H1 (cell line): ENCODE measurements at regions not wholly inside any gene's neighbourhood (a gene's known extent, or its start where the extent isn't known, plus 50 kb on each side); places are given as distances from the start of the nearest gene placed in this dataset.

Experiments
- EGR1 ChIP-seq: IDR thresholded peaks from 2 replicates; pipeline ENCODE4 v1.6.1; 2011; ENCODE audit warnings: low read depth, low read length, borderline replicate concordance
- EZH2 ChIP-seq: fragments of 200-600 bp; sonication (generic); IDR thresholded peaks from 2 replicates; pipeline ENCODE4 v1.7.1; 2012; ENCODE audit warnings: low read depth, mild to moderate bottlenecking, moderate library complexity, low read length, inconsistent platforms; ENCODE audit not compliant: severe bottlenecking

DNA sequence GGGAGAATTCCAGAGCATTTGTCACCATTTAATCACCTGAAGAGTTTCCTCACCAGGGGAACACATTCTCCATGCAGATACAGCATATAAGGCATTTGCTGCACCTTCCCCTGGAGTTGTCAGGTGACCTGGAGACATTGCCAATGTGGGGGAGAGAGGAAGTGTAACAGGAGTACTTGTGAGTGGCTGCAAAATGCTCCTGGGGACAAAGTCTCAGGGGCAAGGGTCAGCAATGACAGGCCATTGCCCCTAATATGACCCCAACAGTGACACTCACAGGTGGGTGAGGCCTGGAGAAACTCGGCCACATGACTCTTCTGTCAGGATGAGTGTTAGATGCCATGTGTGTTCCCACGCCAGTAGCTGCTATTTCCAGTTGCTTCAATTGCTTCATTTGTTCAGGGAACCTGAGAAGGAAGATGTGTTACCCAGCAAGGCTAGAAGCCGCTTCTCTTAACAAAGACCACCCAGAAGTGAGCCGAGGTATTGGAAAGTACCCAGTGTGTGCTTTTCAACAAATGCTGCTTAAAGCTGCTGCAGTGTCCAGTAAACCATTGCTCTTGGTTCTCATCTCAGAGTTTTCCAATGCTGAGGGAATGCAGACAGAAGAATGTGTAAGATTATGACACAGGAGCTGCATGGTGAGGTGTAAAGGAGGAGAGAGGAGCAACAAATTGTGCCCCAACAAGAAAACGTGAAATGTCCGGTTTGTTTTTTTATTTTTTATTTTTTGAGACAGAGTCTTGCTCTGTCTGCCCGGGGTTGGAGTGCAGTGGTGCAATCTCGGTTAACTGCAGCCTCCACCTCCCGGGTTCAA, 128.2 kb upstream of the SLC44A1 start:
- no peak for TF ChIP-seq EGR1
- TF ChIP-seq EZH2 = no peak
